DMS114 treated with DMSO at 0.1 percent for 48 hours (cell line): ENCODE measurements at regions not wholly inside any gene's neighbourhood (a gene's known extent, or its start where the extent isn't known, plus 50 kb on each side); places are given as distances from the start of the nearest gene placed in this dataset.

Experiments used
- DNase-seq: peaks from one replicate; lab custom pipeline; 2025; ENCODE audit not compliant: unreplicated experiment; lab: John Stamatoyannopoulos, UW

GRCh38 chr3:103705641-103706040 lies 1270.8 kb downstream of the ZPLD1 start:
- no peak for DNase-seq

GRCh38 chr3:103706671-103707070 lies 1271.9 kb downstream of the ZPLD1 start:
- no peak for DNase-seq

- DNase-seq: no peak
Observed at GRCh38 chr3:103711670-103712069, 1276.9 kb downstream of the ZPLD1 start.

- DNase-seq: no peak
Observed at GRCh38 chr3:103712320-103713008, 1277.6 kb downstream of the ZPLD1 start.

GRCh38 chr3:103729547-103729946 lies 1294.7 kb downstream of the ZPLD1 start:
- no peak for DNase-seq

- DNase-seq: no peak
Observed at GRCh38 chr3:103730744-103731143, 1295.9 kb downstream of the ZPLD1 start.

GRCh38 chr3:103752986-103753385 lies 1318.2 kb downstream of the ZPLD1 start:
- DNase-seq: no peak

- DNase-seq: no peak
Observed at GRCh38 chr3:103767635-103768034, 1332.8 kb downstream of the ZPLD1 start.

GRCh38 chr3:103785017-103785416 lies 1350.2 kb downstream of the ZPLD1 start:
- no peak for DNase-seq

- DNase-seq: no peak
Observed at GRCh38 chr3:103785537-103785936, 1350.7 kb downstream of the ZPLD1 start.

GRCh38 chr3:103786296-103786695 lies 1351.5 kb downstream of the ZPLD1 start:
- no peak for DNase-seq

- DNase-seq: no peak
Observed at GRCh38 chr3:103787164-103787871, 1352.5 kb downstream of the ZPLD1 start.

GRCh38 chr3:103787879-103788278 lies 1353.1 kb downstream of the ZPLD1 start:
- DNase-seq: no peak

- DNase-seq: no peak
Observed at GRCh38 chr3:103791786-103792515, 1357.1 kb downstream of the ZPLD1 start.

GRCh38 chr3:103794656-103795055 lies 1359.8 kb downstream of the ZPLD1 start:
- no peak for DNase-seq

GRCh38 chr3:103796068-103796467 lies 1361.3 kb downstream of the ZPLD1 start:
- DNase-seq: no peak

GRCh38 chr3:103803787-103804186 lies 1369.0 kb downstream of the ZPLD1 start:
- no peak for DNase-seq

- DNase-seq: no peak
Observed at GRCh38 chr3:103810167-103810566, 1375.4 kb downstream of the ZPLD1 start.

- no peak for DNase-seq
Observed at GRCh38 chr3:103813955-103814354, 1379.1 kb downstream of the ZPLD1 start.

- no peak for DNase-seq
Observed at GRCh38 chr3:103818398-103818797, 1383.6 kb downstream of the ZPLD1 start.

- no peak for DNase-seq
Observed at GRCh38 chr3:103818800-103819199, 1384.0 kb downstream of the ZPLD1 start.

- no peak for DNase-seq
Observed at GRCh38 chr3:103825586-103825985, 1390.8 kb downstream of the ZPLD1 start.
